OCI-M2 (cell line): ENCODE measurements at regions not wholly inside any gene's neighbourhood (a gene's known extent, or its start where the extent isn't known, plus 50 kb on each side); places are given as distances from the start of the nearest gene placed in this dataset.
"Not testable (repeated sequence)": the region's sequence is repeated elsewhere in the genome, so short reads cannot be mapped to it uniquely, and the experiment has no call there.

Experiments
- DNase-seq: peaks from one replicate; lab custom pipeline; 2025; ENCODE audit not compliant: unreplicated experiment; lab: John Stamatoyannopoulos, UW

DNA sequence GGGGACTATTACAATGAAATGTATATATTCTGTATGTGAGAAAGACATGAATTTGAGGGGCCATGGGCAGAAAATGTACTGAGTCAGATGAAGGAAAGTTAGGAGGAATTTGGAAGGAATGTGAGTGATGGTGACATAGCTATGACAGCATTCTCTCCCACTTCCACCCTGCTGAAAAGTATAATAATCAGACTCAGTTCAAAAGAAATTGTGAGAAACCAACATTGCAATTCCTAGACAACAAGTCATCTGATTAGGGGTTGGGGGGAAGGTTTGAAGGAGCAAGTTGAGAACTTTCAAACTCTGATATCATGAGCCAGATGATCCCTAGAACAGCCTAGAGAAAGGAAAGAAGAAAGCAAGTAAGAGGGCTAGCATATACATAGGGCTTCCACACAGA is 370.6 kb downstream of the DMRTA1 start:
- DNase-seq = no peak

DNA sequence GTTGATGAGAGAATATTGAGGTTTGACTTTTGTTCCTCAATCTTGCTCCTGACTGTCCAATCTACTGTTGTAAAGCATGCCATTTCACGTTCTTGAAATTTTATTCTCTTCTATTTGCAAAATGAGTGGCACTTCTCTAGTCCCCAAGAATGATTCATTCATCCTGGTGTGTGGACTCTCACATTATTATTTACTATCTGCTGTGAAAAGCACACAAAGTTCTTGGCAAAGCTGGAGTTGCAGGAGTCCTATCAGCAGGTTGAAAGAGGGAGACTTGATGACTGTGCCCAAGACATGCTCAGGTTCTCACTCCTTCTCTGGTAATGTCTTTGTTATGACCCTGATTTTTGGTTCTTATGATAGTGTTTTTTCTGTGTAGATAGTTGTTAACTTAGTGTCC is 382.6 kb downstream of the DMRTA1 start:
- no peak for DNase-seq

DNA sequence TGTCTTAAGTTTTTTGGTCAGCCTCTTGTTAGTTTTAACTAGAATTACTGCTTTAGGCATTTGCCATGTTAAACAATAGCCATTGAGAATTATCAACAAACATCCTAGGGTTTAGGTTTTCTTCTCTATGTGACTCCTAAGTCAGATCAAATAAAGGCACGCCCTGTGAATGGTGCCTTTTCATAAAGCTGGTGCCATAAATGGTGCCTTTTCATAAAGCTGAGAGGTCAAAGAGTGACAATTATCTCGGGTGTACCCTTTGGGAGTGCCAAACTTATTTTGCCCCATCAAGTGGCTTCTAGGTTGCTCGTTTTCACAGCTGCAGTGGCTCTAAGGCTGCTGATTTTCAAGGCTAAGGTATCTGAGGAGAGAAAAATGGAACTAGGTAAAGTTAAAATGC is 391.6 kb downstream of the DMRTA1 start:
- no peak for DNase-seq

DNA sequence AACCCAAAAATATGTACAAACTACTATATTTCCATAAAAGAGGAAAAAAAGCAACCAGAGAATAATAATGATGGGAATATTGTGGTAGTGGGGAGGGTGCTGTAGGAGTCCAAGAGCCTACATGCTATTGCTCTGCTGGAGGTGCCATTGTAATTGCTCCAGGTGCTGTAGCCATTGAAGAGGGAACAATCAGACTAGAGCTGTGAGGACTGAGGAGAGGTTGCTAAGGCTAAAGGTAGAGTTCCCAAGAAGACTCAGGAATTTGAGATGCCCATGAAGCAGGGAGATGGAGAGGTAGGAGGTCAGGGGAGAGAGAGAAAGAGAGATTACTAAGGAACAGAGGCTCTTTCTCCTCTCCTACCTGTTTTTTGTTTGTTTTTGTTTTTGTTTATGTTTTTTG is 394.0 kb downstream of the DMRTA1 start:
- DNase-seq = no peak

DNA sequence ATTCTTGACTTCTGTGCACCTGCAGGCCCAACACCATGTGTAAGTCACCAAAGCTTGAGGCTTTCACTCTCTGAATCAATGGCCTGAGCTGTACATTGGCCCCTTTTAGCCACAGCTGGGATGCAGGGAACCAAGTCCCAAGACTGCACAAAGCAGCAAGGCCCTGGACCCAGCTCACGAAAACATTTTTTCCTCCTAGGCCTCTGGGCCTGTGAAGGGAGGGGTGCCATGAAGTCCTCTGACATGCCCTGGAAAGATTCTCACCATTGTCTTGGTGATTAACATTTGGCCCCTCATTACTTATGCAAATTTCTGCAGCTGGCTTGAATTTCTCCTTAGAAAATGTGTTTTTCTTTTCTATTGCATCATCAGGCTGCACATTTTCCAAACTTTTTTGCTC is 398.6 kb downstream of the DMRTA1 start:
- DNase-seq = not testable (repeated sequence)

DNA sequence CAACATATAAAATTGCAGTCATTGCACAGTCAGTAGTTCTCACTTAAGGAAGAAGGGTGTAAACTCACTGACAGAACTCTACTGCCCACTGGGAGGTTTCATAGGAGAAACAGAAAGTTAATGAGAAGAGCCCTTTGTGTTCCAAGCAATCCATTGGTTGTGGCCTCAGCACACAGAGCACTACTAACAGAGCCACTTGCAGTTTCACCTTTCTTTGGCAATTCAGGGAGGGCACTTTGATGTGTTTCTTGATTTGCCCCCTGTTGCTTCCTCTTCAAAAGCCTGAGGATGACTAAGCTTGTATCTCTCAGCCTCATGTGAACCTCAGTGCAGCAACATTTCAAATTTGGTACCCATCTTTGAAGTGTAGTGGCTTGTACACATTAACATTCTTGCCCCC is 409.4 kb downstream of the DMRTA1 start:
- DNase-seq = no peak

DNA sequence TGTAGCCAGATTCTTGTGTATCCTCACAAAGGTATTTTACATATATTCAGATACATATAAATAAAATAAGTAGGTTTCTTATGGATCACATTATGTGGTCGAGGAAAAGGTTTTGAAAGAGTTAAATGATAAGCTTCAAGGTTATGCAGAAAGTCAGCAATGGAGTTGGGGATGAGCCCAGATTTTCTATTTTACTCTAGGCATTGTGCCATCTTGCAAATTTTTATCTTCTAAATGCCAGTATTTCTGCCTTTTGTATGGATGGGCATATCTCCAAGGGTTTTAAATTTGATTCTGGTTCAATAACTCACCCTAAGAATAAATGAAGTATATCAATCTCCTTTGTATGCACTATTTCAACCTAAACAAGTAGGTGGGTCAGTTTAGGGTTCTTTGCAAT is 410.7 kb downstream of the DMRTA1 start:
- DNase-seq = no peak

DNA sequence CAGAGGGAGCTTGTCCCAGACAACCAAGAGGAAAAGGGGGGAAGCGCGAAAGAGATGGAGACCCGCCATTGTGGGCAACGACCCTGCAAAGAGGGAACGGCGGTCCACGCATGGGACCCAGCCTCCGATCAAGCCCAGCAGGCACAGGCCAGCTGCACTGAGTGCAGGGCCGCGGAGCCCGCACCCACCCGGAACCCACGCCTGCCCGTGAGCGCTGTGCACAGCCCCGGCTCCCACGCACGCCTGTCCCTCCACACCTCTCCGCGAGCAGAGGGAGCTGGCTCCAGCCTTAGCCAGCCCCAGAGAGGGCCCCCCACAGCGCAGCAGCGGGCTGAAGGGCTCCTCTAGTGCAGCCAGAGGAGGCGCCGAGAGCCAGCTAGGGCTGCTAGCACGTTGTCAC is 416.5 kb downstream of the DMRTA1 start:
- DNase-seq = no peak

DNA sequence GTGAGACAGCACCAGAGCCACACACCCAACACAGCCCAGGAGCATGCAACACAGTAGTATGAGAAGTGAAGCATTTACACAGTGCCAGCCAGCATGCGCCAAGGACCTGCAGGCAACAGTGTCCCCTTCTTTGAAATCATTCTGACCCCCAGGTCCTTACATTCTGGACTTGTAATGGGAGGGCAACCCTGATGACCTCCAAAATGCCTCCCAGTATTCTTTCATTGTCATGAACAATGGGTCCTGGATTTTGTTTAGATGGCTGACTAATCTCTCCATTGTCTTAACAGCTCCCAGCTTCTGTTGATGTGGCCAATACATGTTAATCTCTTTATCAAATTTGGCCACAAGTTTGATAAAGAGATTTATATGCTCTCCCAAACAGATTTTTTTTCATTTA is 417.1 kb downstream of the DMRTA1 start:
- DNase-seq = no peak

DNA sequence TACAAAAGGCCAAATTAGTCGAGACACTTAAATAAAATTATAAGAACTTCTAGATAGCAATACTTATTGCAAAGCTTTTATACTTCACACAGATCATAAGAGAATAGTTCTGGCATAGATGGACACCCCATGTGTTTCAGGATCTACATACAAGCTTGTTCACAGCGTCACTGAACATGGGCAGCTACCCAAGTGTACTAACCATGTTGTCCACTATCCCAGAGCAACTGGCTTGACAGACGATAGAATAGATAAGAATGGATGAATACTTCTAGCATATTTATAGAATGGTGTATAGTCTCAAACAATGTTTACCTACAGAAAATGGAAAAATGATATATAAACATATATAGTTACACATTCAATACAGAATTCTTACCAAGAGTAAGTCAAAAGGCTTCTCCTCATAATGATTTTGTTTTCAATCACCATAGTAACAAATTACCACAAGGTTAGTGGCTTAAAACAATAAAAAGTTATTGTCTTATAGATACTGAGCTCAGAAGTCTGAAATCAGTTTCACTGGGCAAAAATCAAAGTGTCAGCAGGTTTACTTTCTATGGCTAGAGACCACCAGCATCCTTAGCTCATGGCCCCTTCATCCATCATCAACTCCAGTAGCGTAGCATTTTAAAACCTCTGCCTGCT is 446.7 kb downstream of the DMRTA1 start:
- no peak for DNase-seq

DNA sequence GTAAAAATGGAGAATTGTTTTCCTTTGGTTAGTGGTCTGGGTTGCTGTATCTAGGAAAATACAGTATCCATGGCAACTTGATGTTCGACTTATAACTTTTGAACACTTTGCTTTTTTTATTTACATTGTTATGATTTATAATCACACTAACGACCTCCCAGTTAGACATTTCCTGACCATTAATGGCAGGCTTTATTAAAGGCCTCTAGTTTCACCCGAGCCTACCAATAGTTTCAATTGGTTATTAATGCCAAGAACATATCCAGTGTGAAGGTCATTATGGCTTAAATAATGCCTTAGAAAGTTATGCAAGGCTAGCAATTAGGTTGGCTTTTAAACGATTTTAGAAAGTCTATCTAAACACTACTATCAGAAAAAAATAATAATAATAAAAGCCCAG is 452.0 kb downstream of the DMRTA1 start:
- DNase-seq = no peak

DNA sequence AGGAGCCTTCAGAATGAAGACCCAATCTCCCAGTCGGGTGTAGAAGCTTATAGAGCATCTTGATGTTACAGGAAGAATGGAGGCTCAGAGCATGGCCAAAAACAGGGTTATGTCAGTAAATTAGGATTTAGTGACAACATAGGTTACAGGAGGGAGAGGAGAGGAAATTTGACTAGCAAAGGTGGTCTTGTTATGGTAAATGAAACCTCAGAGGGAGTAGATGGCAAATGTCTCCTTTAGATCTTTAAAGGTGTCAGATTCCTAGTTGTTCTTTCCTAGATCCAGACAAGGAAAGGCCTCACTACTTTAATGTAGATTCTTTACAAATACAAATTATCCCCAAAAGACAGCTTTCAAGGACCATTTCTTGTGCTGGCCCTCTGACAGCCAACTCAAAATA is 465.0 kb downstream of the DMRTA1 start:
- no peak for DNase-seq

DNA sequence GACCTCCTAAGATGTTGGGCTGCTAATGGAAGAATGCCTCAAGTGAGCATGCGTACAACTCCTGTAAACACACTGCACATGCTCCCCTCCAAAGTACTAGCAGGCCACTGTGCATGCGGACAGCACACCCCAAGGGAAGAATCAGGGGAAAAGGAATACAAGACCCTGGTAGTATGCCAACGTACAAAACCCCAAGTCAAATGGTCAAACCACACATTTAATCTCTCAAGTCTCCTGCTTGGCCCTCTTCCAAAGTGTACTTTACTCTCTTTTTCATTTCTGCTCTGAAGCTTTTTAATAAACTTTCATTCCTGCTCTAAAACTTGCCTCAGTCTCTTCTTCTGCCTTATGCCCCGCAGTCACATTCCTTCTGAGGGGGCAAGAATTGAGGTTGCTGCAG is 466.4 kb downstream of the DMRTA1 start:
- no peak for DNase-seq

DNA sequence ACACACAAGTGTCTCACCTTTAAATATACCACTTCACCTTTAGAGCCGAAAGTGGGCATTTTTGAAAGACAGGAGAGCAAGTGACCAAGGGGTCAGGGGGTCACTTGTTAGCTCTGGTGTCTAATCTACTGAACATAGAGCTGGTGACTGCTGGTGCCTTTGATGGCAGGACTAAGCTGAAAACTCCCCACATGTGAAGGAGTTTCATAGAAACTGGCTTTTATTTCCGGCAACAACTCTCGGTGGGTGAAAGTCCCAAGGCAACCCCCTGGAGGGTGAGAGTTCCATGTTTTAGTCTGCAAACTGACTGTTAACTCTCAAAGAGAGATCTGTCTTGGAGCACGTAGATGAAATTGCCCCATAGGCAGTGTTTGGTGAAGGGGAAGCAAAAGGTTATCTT is 466.9 kb downstream of the DMRTA1 start:
- no peak for DNase-seq

DNA sequence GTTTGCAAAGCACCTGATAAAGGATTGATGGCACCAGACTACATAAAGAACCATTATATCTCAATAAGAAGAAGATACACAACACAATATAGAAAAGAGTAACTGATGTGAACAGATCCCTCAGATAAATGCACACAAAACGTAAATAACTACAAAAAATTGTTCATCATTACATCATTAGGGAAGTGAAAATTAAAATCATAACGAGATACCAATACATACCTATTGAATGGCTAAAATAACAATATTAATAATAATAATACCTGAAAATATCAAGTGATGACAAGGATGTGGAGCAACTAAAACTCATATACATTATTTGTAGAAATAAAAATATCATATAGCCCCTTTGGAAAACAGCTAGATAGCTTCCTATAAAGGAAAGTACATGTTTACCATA is 469.5 kb downstream of the DMRTA1 start:
- no peak for DNase-seq

DNA sequence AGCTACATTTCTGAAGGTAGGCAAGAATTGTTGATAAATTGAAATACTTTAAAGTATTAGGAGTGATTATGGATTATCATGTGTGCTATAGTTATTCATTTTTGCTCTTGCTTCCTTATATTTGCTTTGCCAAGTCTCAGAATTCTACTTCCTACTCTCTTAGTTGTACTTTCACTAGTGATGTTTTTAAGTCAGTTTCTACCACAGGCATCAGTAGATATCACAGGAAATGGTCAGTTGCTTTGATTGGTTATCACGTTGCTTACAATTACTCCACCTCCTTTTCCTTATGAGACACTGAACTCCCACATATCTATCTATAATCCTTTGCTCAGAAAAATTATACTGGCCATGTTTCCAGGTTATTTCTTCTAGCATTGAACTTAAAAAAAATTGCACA is 472.8 kb downstream of the DMRTA1 start:
- DNase-seq = no peak

DNA sequence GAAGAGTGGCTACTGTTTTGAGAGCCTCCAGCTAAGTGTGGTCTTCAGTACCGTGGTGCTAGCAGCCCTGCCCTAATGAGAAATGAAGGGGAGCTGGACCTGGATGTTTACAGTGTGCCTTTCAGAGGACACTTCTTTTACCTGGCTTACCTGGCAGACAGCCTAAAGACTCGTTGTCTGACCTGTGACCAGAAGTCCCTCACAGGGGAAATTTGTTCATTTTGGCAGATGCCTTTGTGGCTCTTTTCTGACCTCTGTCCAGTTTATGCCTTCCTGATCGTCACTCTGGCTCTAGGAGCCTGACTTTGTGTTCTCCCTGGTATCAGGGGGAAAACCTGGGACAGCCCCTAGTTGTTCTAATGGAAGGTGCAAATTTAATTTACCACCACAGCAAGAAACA is 475.1 kb downstream of the DMRTA1 start:
- DNase-seq = no peak

DNA sequence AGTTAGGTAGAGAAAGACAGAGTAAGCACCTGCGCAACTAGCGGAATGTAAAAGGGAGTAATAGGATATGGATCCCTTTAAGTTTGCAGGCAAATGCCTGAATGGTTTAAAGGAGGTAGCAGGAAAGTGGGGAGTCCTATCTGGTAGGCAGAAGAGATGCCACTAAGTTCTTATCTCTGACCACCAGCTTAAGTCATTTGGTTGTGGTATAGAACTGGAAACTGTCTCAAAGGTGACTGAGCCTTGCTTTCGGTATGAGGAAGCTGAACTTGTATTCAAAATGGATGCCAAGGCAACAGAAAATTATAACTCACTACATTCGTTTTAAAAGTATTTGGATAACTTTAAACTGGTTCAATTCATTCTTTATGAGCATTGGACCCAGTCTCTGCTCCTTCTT is 475.6 kb downstream of the DMRTA1 start:
- peak; percentile 34 for DNase-seq

DNA sequence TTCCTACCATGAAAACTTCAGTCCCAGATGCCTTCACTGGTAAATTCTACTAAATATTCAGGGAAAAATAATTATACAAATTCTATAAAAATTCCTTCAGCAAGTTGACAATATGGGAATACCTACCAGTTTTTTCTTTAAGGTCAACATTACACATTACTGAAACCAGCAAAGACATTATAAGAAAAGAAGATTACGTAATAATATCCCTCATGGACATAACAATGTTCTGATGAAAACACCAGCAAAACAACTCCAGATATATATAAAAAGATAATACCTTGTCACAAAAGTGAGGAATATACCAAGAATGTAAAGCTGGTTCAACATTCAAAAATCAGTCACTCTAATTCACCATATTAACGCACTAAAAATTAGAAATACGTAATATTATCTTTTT is 507.9 kb downstream of the DMRTA1 start:
- DNase-seq = no peak

DNA sequence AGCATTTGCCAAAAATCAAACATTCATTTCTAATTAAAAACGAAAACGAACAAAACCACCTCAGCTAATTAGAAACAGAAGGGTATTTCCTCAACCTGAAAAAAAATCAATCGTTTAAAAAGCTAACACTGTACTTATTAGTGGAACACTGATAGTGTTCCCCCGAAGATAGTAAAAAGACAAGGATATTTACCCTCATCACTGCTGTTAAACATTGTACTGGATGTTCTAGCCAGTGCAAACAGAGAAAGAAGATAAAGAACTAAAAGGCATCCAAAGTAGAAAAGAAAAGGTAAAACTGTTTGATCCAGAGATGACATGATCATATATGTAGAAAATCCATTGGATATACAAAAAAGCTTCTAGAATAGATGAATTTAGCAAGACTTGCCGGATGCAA is 508.3 kb downstream of the DMRTA1 start:
- DNase-seq = no peak

DNA sequence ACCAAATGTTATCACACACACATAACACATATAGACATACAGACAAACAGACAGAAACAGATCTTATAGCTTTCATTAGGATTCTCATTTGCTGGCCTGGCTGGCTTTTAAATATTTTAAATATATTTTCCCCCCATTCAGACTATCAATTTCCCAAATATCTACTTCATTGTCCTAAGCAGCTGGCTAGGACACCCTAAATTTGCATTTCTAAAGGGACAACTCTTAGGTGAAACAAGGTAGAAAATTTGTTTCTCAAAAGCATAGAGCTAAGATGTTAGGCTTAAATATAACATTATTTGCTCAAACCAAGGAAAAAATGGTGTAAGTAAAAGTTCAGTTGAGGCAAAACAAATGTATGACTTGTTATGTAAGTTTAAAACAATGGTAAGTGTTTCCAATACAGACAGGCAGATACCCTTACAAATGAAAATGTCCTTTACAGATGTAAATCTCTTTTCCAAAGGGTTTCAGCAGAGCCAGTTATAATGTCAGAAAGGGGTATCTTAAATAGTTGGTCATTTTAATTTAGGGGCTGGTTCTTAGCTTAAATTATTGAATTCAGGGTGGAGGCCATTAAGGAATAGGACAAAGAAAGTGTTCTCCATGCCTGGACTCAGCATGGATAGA is 522.8 kb downstream of the DMRTA1 start:
- DNase-seq = no peak

DNA sequence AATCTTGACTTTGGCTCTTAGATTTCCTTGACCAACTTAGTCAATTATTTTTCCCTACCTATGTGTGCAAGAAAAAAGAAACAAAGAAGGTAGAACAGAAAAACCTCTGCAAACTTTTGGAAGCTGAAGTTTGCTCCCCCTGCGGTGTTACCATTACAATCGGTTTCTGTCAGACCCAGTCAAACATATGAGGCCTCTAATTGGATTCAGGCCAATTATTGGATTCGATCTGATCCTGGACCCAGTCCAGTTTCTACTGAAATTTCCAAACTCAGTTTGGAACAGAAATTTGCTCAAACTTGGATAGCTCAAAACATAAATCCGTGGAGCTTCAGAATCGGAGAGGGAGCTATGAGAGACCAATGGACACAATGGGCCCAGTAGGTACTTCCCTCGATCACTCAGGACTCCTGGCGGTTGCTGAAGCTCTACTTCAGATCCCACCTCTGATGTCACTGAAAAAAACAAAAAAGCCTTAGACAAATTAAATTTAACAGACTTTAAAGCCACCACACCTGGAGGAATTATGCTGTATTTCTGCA is 523.9 kb downstream of the DMRTA1 start:
- DNase-seq = no peak

DNA sequence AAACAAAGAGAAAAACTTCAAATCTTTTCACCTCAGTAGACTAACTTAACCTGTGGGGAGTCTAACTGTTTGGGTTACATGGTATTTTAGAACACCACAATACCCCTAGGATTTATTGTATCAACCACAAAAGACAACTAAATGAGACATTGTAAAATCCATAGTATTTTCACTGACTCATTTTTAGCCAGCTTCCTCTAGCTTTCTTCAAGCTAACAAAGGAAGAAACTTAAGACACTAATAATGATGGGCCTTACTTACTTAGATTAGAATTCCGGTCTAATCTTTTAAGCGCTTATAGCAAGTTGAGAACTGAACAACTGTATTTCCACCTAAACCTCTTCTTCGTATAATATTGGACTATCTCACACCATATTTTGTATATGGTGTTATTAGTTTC is 529.3 kb downstream of the DMRTA1 start:
- DNase-seq = no peak
